Thyroid gland (tissue), 4 donors: ENCODE measurements at regions not wholly inside any gene's neighbourhood (a gene's known extent, or its start where the extent isn't known, plus 50 kb on each side); places are given as distances from the start of the nearest gene placed in this dataset.

ENCODE experiments used
- DNase-seq, 2 donors: peaks; one replicate each; pipeline ENCODE4 v3.0.0-alpha.2; 2019
- H3K27ac ChIP-seq, 3 donors: fragments of 200-600 bp; sonication (generic); 1 replicate in 2 of 3; 2 replicates in 1 of 3; pipeline ENCODE4 v1.5.1; 2016 to 2019; ENCODE audit warnings: mild to moderate bottlenecking in 1 of 3, moderate library complexity in 1 of 3
- H3K27me3 ChIP-seq: fragments of 200-600 bp; sonication (generic); one replicate; pipeline ENCODE4 v1.5.1; 2019
- H3K36me3 ChIP-seq, 2 donors: fragments of 200-600 bp; sonication (generic); one replicate each; pipeline ENCODE4 v1.5.1; 2016 to 2019
- H3K4me1 ChIP-seq, 2 donors: fragments of 200-600 bp; sonication (generic); one replicate each; pipeline ENCODE4 v1.5.1; 2017 to 2019
- H3K4me3 ChIP-seq, 3 donors: fragments of 200-600 bp; sonication (generic); replicated peaks in 1 of 3; 1 replicate in 2 of 3; 2 replicates in 1 of 3; pipeline ENCODE4 v1.5.1; 2016; ENCODE audit warnings: mild to moderate bottlenecking in 1 of 3
- H3K9me3 ChIP-seq: fragments of 200-600 bp; sonication (generic); one replicate; pipeline ENCODE4 v1.5.1; 2017
- POLR2A ChIP-seq, 2 donors: fragments of 450-650 bp; IDR thresholded peaks; one replicate each; pipeline ENCODE4 v1.6.1; 2017; ENCODE audit warnings: antibody characterized with exemption in 2 of 2, mild to moderate bottlenecking in 2 of 2, moderate library complexity in 1 of 2
- WGBS, 2 donors: methylation state at CpG; one replicate each; pipeline ENCODE4 v1.1.5; 2017; 5-methylcytosine and 5-hydroxymethylcytosine counted together
- intact Hi-C: fragments of 100-400 bp; cut with DNase I; formaldehyde crosslinking; loops from one replicate; pipeline ENCODE4 v1.15.1; 2023
- TF ChIP-seq, protein P1 (sequence below), 6 experiments: fragments of 200-600 bp in 3 of 6; fragments of 450-650 bp in 3 of 6; sonication (generic) in 3 of 6; IDR thresholded peaks; one replicate each; pipeline ENCODE4 v1.5.1; 2016 to 2019; ENCODE audit warnings: antibody characterized with exemption in 6 of 6, mild to moderate bottlenecking in 2 of 6, inconsistent platforms in 1 of 6, moderate library complexity in 1 of 6

DNA sequence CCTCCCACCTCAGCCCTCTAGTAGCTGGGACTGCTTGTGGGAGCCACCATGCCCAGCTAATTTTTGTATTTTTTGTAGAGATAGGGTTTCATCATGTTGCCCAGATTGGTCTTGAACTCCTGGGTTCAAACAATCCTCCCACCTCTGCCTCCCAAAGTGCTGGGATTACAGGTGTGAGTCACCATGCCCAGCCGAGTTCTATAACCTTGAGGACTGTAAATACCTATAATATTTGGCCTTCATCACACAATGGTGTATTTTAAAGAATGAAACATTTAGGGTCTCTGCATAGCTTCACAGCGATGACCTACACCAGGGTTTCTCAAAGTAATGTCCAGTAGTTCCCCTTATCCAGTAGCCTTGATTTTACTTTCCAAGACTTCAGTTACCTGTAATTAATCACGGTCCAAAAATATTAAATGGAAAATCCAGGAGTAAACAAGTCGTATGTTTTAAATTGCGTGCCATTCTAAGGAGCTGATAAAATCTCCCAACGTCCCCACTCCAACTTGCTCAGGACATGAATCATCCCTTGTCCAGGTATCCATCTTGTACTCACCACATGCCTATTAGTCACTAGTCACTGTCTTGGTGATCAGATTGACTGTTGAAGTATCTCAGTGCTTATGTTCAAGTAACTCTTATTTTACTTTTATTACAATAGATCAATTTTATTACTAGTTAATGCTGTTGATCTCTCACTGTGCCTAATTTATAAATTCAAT is 368.2 kb downstream of the BTG1 start:
- WGBS, 2 donors: 92 to 94% methylated on average over 6 of the region's 6 CpGs
- no peak overlapping the region for H3K4me3 ChIP-seq
- H3K4me1 ChIP-seq: peaks cover 8 to 16% of the 10 kb centered on the region in 2 donors

DNA sequence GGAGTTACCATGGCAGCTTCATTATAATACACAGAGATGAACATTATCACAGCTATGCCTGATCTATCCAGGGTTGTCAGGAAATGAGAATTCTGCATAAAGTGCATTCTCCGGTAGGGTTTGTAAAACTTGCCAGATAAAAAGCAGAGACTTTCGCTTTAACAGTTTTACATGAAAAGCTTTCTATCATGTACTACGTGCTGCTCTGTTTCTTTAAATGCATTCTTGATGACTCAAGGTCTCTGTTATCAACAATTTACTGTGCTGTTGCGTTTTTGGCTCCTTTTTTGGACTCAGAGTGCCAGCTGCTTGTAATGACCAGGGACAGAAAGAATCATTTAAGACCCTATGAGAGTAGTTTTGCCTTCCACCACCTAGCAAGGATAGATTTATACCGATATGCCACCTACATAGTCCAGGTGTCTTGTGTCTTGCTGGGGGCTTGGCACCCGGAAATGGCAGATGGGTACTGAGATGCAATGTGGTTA is 371.2 kb downstream of the BTG1 start:
- no peaks in the 10 kb centered on the region for H3K36me3 ChIP-seq
- no peaks in the 10 kb centered on the region for H3K27me3 ChIP-seq
- H3K9me3 ChIP-seq: no peaks in the 10 kb centered on the region
- WGBS, 2 donors: 56 to 60% methylated on average over 6 of the region's 6 CpGs
- intact Hi-C loops: no loop called here
- H3K4me1 ChIP-seq: peaks cover 8 to 16% of the 10 kb centered on the region in 2 donors
- H3K27ac ChIP-seq: no peak overlapping the region
- H3K4me3 ChIP-seq: no peak overlapping the region
- DNase-seq: no peak
- no peak for TF ChIP-seq POLR2A (IDR thresholded peaks at IDR 0.05)
- TF ChIP-seq, protein P1, sequence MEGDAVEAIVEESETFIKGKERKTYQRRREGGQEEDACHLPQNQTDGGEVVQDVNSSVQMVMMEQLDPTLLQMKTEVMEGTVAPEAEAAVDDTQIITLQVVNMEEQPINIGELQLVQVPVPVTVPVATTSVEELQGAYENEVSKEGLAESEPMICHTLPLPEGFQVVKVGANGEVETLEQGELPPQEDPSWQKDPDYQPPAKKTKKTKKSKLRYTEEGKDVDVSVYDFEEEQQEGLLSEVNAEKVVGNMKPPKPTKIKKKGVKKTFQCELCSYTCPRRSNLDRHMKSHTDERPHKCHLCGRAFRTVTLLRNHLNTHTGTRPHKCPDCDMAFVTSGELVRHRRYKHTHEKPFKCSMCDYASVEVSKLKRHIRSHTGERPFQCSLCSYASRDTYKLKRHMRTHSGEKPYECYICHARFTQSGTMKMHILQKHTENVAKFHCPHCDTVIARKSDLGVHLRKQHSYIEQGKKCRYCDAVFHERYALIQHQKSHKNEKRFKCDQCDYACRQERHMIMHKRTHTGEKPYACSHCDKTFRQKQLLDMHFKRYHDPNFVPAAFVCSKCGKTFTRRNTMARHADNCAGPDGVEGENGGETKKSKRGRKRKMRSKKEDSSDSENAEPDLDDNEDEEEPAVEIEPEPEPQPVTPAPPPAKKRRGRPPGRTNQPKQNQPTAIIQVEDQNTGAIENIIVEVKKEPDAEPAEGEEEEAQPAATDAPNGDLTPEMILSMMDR (IDR thresholded peaks at IDR 0.05): no peak

More for the DNA sequence above, 368.2 kb downstream of the BTG1 start:
- Histone ChIP-seq H3K36me3 (no peaks in the 10 kb centered on the region), H3K27ac (no peak overlapping the region), H3K27me3 (no peaks in the 10 kb centered on the region), H3K9me3 (no peaks in the 10 kb centered on the region)
- TF ChIP-seq, protein P1 (IDR thresholded peaks at IDR 0.05): no peak
- TF ChIP-seq POLR2A (IDR thresholded peaks at IDR 0.05): no peak
- DNase-seq: no peak
- intact Hi-C loops: no loop called here

- Histone ChIP-seq H3K36me3 (no peaks in the 10 kb centered on the region), H3K4me1 (peaks cover 8 to 11% of the 10 kb centered on the region in 2 donors), H3K27ac (no peak overlapping the region), H3K27me3 (no peaks in the 10 kb centered on the region), H3K9me3 (no peaks in the 10 kb centered on the region), H3K4me3 (no peak overlapping the region)
- WGBS, 2 donors: 84 to 86% methylated on average over 4 of the region's 4 CpGs
- TF ChIP-seq POLR2A (IDR thresholded peaks at IDR 0.05): no peak
- TF ChIP-seq, protein P1 (IDR thresholded peaks at IDR 0.05): no peak
- intact Hi-C loops: no loop called here
- DNase-seq: no peak
Observed at GRCh38 chr12:91773749-91774429, 371.8 kb downstream of the BTG1 start.

GRCh38 chr12:91772411-91772810 is 373.2 kb downstream of the BTG1 start:
- H3K36me3 ChIP-seq: no peaks in the 10 kb centered on the region
- no peaks in the 10 kb centered on the region for H3K27me3 ChIP-seq
- no peaks in the 10 kb centered on the region for H3K9me3 ChIP-seq
- H3K27ac ChIP-seq: no peak overlapping the region
- TF ChIP-seq, protein P1 (IDR thresholded peaks at IDR 0.05): no peak
- no peak for TF ChIP-seq POLR2A (IDR thresholded peaks at IDR 0.05)
- no peak for DNase-seq
- H3K4me3 ChIP-seq: no peak overlapping the region
- no peaks in the 10 kb centered on the region for H3K4me1 ChIP-seq
- intact Hi-C loops: no loop called here
- 96% methylated on average over 2 of the region's 2 CpGs for WGBS, 2 donors

- no peak for TF ChIP-seq POLR2A (IDR thresholded peaks at IDR 0.05)
- TF ChIP-seq, protein P1 (IDR thresholded peaks at IDR 0.05): no peak
- no peaks in the 10 kb centered on the region for H3K9me3 ChIP-seq
- no peaks in the 10 kb centered on the region for H3K27me3 ChIP-seq
- H3K4me1 ChIP-seq: no peaks in the 10 kb centered on the region
- 82 to 88% methylated on average over 2 of the region's 2 CpGs for whole genome bisulfite sequencing, 2 donors
- intact Hi-C loops: no loop called here
- no peak overlapping the region for H3K27ac ChIP-seq
- no peaks in the 10 kb centered on the region for H3K36me3 ChIP-seq
- no peak overlapping the region for H3K4me3 ChIP-seq
- DNase-seq: no peak
Observed at GRCh38 chr12:91769736-91770135, 375.9 kb downstream of the BTG1 start.
